ENCODE measurements at regions not wholly inside any gene's neighbourhood (a gene's known extent, or its start where the extent isn't known, plus 50 kb on each side); places are given as distances from the start of the nearest gene placed in this dataset.

DNA sequence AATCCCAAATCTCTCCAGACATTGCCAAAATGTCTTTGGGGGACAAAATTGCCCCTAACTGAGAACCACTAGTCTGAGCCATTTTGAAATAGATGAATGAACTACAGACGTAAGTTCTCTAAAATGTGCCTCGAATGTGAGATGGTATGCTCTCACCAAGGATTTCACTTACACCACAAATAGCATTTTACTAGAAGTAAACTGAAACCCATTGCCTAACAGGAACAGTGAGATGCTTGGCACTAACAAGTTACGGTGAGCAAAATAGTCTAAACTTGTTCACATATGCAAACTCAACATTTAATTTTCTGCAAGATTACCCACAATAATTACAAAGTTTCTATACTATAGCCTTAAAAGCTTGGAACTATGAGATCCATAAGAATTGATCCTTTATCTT lies 343.6 kb upstream of the ESRRG start:
- Histone ChIP-seq H3K9me2 (replicated peaks; ENCODE audit: control insufficient read depth, low read length) (no peaks in the 10 kb centered on the region; the same call in 1 of the 2 replicates), H3K4me3 (ENCODE audit: low read length) (no peak overlapping the region), H3K4me2 (ENCODE audit: low read length) (no peak overlapping the region), H3K27me3 (ENCODE audit: control insufficient read depth, low read length) (no peaks in the 10 kb centered on the region), H3K36me3 (ENCODE audit: control insufficient read depth, low read length) (no peaks in the 10 kb centered on the region), H3K79me2 (ENCODE audit: control insufficient read depth, low read length) (no peaks in the 10 kb centered on the region), H3K27ac (ENCODE audit: low read depth, low read length) (no peak overlapping the region), H4K20me1 (ENCODE audit: control insufficient read depth, insufficient read depth, low read depth, low read length) (no peaks in the 10 kb centered on the region), H3K9me3 (ENCODE audit: control insufficient read depth, insufficient read depth, low read length) (no peaks in the 10 kb centered on the region), H3F3A (ENCODE audit: control insufficient read depth, insufficient read depth) (no peaks in the 10 kb centered on the region), H3K4me1 (ENCODE audit: control insufficient read depth, low read length) (no peaks in the 10 kb centered on the region)
- TF ChIP-seq, protein P1, sequence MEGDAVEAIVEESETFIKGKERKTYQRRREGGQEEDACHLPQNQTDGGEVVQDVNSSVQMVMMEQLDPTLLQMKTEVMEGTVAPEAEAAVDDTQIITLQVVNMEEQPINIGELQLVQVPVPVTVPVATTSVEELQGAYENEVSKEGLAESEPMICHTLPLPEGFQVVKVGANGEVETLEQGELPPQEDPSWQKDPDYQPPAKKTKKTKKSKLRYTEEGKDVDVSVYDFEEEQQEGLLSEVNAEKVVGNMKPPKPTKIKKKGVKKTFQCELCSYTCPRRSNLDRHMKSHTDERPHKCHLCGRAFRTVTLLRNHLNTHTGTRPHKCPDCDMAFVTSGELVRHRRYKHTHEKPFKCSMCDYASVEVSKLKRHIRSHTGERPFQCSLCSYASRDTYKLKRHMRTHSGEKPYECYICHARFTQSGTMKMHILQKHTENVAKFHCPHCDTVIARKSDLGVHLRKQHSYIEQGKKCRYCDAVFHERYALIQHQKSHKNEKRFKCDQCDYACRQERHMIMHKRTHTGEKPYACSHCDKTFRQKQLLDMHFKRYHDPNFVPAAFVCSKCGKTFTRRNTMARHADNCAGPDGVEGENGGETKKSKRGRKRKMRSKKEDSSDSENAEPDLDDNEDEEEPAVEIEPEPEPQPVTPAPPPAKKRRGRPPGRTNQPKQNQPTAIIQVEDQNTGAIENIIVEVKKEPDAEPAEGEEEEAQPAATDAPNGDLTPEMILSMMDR (IDR thresholded peaks at IDR 0.05; ENCODE audit: low read depth, low read length, poor library complexity, severe bottlenecking): no peak
- TF ChIP-seq EZH2phosphoT487 (IDR thresholded peaks at IDR 0.05; ENCODE audit: borderline replicate concordance, low read length): no peak

DNA sequence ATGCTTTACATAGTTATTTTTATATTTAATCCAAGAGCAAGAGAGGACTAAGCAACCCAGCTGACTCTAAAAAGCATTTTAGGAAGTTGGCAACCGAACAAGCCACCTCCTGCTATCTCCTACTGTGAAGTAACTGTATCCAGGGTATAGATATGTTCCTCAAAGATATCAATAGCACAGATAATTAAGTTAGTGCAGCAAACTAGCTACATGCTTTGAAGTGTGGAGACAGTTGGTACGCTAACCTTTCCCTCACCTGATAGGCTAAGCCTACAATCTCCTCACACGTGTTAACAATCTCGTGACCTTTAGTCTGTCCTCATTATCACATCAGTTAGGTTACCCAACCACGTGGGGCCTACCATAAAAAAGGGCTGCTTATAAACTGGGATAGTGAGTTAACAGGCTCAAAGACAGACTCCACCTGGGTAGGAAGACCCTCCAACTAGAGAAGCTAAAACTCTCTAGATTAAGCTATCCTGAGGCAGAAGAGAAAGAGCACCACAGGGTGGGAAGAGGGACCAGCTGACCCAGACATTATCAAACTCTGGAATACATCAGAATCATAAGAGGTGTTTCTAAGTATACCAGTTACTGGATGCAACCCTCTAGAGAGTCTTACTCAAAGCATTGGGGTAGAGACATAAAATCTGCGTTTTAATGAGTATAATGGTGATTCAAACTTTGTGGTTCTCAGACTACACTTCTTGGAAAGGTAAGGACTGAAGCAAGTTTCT lies 340.1 kb upstream of the ESRRG start:
- Histone ChIP-seq H3K4me2 (ENCODE audit: low read length) (no peak overlapping the region), H3K27me3 (ENCODE audit: control insufficient read depth, low read length) (no peaks in the 10 kb centered on the region), H3K27ac (ENCODE audit: low read depth, low read length) (no peak overlapping the region), H3F3A (ENCODE audit: control insufficient read depth, insufficient read depth) (no peaks in the 10 kb centered on the region), H3K4me1 (ENCODE audit: control insufficient read depth, low read length) (no peaks in the 10 kb centered on the region), H3K4me3 (ENCODE audit: low read length) (no peak overlapping the region), H3K9me3 (ENCODE audit: control insufficient read depth, insufficient read depth, low read length) (no peaks in the 10 kb centered on the region), H3K36me3 (ENCODE audit: control insufficient read depth, low read length) (no peaks in the 10 kb centered on the region), H3K79me2 (ENCODE audit: control insufficient read depth, low read length) (no peaks in the 10 kb centered on the region), H3K9me2 (replicated peaks; ENCODE audit: control insufficient read depth, low read length) (no peaks in the 10 kb centered on the region; the same call in 1 of the 2 replicates), H4K20me1 (ENCODE audit: control insufficient read depth, insufficient read depth, low read depth, low read length) (no peaks in the 10 kb centered on the region)
- TF ChIP-seq, protein P1 (IDR thresholded peaks at IDR 0.05; ENCODE audit: low read depth, low read length, poor library complexity, severe bottlenecking): no peak
- TF ChIP-seq EZH2phosphoT487 (IDR thresholded peaks at IDR 0.05; ENCODE audit: borderline replicate concordance, low read length): no peak

DNA sequence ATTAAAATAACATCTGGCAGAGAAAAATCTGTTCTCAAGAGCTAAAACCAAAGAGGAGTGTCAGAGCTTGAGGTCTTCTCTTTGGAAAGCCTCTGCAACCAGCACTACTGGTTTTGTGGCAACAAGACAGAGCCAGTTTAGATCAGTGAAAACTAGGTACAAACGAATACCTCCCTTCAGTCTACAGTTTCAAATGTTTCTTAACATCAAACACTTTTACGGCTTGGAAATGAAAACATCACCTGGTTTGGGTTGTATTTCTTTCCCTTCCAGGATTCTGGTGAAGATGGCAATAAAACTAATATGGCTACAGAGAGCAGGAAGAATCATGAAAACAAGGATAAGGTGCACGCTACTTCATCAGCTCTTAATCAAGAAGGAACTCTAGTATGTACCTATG lies 339.4 kb upstream of the ESRRG start:
- Histone ChIP-seq H3K27ac (ENCODE audit: low read depth, low read length) (no peak overlapping the region), H3K27me3 (ENCODE audit: control insufficient read depth, low read length) (no peaks in the 10 kb centered on the region), H3K4me3 (ENCODE audit: low read length) (no peak overlapping the region), H4K20me1 (ENCODE audit: control insufficient read depth, insufficient read depth, low read depth, low read length) (no peaks in the 10 kb centered on the region), H3K4me2 (ENCODE audit: low read length) (no peak overlapping the region), H3F3A (ENCODE audit: control insufficient read depth, insufficient read depth) (no peaks in the 10 kb centered on the region), H3K4me1 (ENCODE audit: control insufficient read depth, low read length) (no peaks in the 10 kb centered on the region), H3K36me3 (ENCODE audit: control insufficient read depth, low read length) (no peaks in the 10 kb centered on the region), H3K9me2 (replicated peaks; ENCODE audit: control insufficient read depth, low read length) (no peaks in the 10 kb centered on the region; the same call in 1 of the 2 replicates), H3K79me2 (ENCODE audit: control insufficient read depth, low read length) (no peaks in the 10 kb centered on the region), H3K9me3 (ENCODE audit: control insufficient read depth, insufficient read depth, low read length) (no peaks in the 10 kb centered on the region)
- no peak for TF ChIP-seq EZH2phosphoT487 (IDR thresholded peaks at IDR 0.05; ENCODE audit: borderline replicate concordance, low read length)
- TF ChIP-seq, protein P1 (IDR thresholded peaks at IDR 0.05; ENCODE audit: low read depth, low read length, poor library complexity, severe bottlenecking): no peak

Data from DOHH2 (cell line).